Tibial artery (tissue), 4 donors: ENCODE measurements at regions not wholly inside any gene's neighbourhood (a gene's known extent, or its start where the extent isn't known, plus 50 kb on each side); places are given as distances from the start of the nearest gene placed in this dataset.

ENCODE experiments used
- DNase-seq, 2 donors: peaks; one replicate each; pipeline ENCODE4 v3.0.0-alpha.2; 2019
- H3K27ac ChIP-seq, 2 donors: fragments of 200-600 bp; sonication (generic) in 1 of 2; 1 replicate in 1 of 2; 2 replicates in 1 of 2; pipeline ENCODE4 v1.5.1; 2018 to 2019; ENCODE audit warnings: mild to moderate bottlenecking in 1 of 2
- H3K27me3 ChIP-seq, 2 donors: fragments of 200-600 bp; sonication (generic) in 1 of 2; one replicate each; pipeline versions ENCODE4 v1.5.1 to v1.6.0; 2016 to 2019
- H3K36me3 ChIP-seq, 3 donors: fragments of 200-600 bp; sonication (generic) in 2 of 3; one replicate each; pipeline ENCODE4 v1.5.1; 2016 to 2019; ENCODE audit warnings: mild to moderate bottlenecking in 2 of 3
- H3K4me1 ChIP-seq, 4 donors: fragments of 200-600 bp; sonication (generic) in 2 of 4; 1 replicate in 3 of 4; 2 replicates in 1 of 4; pipeline ENCODE4 v1.5.1; 2016 to 2019
- H3K4me3 ChIP-seq, 2 donors: fragments of 200-600 bp; sonication (generic) in 1 of 2; 1 replicate in 1 of 2; 2 replicates in 1 of 2; pipeline ENCODE4 v1.5.1; 2018 to 2019; ENCODE audit warnings: mild to moderate bottlenecking in 2 of 2
- H3K9me3 ChIP-seq, 3 donors: fragments of 200-600 bp; sonication (generic) in 1 of 3; one replicate each; pipeline ENCODE4 v1.5.1; 2016 to 2019
- intact Hi-C: fragments of 100-400 bp; cut with DNase I; formaldehyde crosslinking; loops from one replicate; pipeline ENCODE4 v1.15.0; 2023; ENCODE audit warnings: low total_unique reads
- TF ChIP-seq, protein P1 (sequence below), 2 experiments: fragments of 200-600 bp in 1 of 2; fragments of 450-650 bp in 1 of 2; IDR thresholded peaks; one replicate each; pipeline ENCODE4 v1.5.1; 2017 to 2019; ENCODE audit warnings: antibody characterized with exemption in 2 of 2, mild to moderate bottlenecking in 1 of 2, moderate library complexity in 1 of 2

DNA sequence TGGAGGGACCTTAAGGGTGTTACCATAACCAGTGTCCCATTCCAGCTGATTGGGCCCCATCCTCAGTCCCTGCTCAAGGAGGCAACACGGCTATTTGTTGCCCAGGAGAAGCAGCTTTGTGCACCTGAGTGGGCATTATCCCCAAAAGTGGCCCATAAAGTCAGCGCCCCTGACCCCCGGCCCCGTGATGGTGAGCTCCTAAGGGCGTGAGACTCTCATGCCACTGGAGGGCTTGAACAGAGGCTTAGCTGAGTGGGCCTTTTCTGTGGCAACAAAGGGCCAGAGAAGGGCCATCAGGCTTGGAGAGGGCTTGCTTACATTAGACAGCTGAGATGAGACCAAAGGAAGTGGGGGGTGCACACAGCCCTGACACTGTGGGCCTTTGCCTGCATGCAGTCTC is 99.2 kb upstream of the RAB6C start:
- no peaks in the 10 kb centered on the region for H3K9me3 ChIP-seq
- no peaks in the 10 kb centered on the region for H3K27me3 ChIP-seq
- TF ChIP-seq, protein P1, sequence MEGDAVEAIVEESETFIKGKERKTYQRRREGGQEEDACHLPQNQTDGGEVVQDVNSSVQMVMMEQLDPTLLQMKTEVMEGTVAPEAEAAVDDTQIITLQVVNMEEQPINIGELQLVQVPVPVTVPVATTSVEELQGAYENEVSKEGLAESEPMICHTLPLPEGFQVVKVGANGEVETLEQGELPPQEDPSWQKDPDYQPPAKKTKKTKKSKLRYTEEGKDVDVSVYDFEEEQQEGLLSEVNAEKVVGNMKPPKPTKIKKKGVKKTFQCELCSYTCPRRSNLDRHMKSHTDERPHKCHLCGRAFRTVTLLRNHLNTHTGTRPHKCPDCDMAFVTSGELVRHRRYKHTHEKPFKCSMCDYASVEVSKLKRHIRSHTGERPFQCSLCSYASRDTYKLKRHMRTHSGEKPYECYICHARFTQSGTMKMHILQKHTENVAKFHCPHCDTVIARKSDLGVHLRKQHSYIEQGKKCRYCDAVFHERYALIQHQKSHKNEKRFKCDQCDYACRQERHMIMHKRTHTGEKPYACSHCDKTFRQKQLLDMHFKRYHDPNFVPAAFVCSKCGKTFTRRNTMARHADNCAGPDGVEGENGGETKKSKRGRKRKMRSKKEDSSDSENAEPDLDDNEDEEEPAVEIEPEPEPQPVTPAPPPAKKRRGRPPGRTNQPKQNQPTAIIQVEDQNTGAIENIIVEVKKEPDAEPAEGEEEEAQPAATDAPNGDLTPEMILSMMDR (IDR thresholded peaks at IDR 0.05) = no peak
- H3K4me1 ChIP-seq = peaks cover 0 to 11% (median 7%) of the 10 kb centered on the region in 4 donors
- H3K36me3 ChIP-seq = no peaks in the 10 kb centered on the region
- H3K4me3 ChIP-seq = no peak overlapping the region
- no peak overlapping the region for H3K27ac ChIP-seq
- DNase-seq = no peak
- intact Hi-C loops = no loop called here

DNA sequence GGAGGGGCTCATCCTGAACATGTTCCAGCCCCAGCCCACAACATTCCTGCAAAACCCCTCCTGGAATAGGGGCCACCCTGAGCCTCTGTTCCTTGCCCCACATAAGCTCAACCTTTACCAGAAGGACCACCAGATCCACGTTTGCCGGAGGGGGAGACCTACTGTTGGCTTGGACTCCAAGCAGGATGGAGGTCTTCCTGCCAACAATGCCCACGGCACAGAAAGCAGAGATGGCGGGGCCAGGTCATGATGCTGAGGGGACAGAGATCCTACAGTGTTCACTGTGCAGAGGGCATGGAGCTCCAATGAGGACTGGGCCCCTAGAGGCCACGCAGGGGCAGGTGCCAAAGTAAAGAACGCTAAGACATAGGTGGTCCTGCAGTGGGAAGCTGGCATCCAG is 98.5 kb upstream of the RAB6C start:
- Histone ChIP-seq H3K27me3 (no peaks in the 10 kb centered on the region), H3K36me3 (no peaks in the 10 kb centered on the region), H3K9me3 (no peaks in the 10 kb centered on the region), H3K4me1 (peaks cover 0 to 11% (median 7%) of the 10 kb centered on the region in 4 donors), H3K27ac (no peak overlapping the region), H3K4me3 (no peak overlapping the region)
- TF ChIP-seq, protein P1 (IDR thresholded peaks at IDR 0.05) = no peak
- intact Hi-C loops = no loop called here
- DNase-seq = no peak

DNA sequence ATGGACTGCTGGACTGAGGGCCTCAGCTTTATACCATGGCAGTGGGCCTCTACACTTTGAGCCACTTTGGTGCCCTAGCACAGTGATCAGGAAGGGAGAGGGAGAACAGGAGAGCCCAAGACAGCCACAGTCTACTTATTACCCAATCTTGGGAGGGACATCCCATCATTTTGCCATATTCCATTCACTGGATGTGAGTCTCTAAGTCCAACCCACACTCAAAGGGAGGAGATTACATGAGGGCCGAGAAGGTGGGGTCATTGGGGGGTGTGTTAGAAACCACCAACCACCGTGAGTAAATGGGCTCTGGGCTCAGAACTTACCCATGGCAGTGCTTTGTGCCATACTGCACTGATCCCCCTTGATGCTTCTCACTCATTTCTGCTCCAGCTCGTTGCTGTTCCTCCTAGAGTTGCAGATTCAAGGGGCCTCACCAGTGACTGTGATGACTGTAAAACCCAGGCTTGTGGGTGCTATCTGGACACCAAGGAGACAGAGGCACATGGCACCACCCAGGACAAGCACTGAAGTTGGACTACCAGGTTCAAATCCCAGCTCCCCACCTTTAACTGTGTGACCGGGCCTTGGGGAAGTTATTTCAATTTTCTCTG is 97.6 kb upstream of the RAB6C start:
- no peaks in the 10 kb centered on the region for H3K27me3 ChIP-seq
- H3K4me1 ChIP-seq = peaks cover 0 to 7% (median 3%) of the 10 kb centered on the region in 4 donors
- TF ChIP-seq, protein P1 (IDR thresholded peaks at IDR 0.05) = no peak
- no peaks in the 10 kb centered on the region for H3K36me3 ChIP-seq
- no peak for DNase-seq
- H3K9me3 ChIP-seq = no peaks in the 10 kb centered on the region
- no peak overlapping the region for H3K27ac ChIP-seq
- no peak overlapping the region for H3K4me3 ChIP-seq
- intact Hi-C loops = no loop called here

DNA sequence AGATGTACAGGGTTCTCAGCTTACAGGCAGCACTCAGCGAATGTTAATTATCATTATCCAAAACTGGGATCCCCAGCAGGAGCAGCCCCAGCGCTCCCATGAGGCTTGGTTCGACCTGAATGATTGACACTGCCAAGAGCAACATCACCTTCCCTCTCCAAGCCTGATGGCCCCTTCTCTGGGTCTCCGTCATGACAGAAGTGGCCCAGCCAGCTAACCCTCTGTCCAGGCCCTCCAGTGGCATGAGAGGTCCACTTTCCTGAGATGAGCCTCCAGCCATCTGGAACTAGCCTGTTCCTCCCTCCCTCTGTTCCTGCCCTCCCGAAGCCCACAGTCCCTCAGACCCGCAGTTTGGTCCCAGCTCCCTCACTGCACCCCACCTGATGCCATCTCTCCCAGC is 97.0 kb upstream of the RAB6C start:
- Histone ChIP-seq H3K27ac (no peak overlapping the region), H3K27me3 (no peaks in the 10 kb centered on the region), H3K4me1 (peaks cover 0 to 6% (median 2%) of the 10 kb centered on the region in 4 donors), H3K36me3 (no peaks in the 10 kb centered on the region), H3K4me3 (no peak overlapping the region), H3K9me3 (no peaks in the 10 kb centered on the region)
- TF ChIP-seq, protein P1 (IDR thresholded peaks at IDR 0.05) = no peak
- DNase-seq = no peak
- intact Hi-C loops = no loop called here

DNA sequence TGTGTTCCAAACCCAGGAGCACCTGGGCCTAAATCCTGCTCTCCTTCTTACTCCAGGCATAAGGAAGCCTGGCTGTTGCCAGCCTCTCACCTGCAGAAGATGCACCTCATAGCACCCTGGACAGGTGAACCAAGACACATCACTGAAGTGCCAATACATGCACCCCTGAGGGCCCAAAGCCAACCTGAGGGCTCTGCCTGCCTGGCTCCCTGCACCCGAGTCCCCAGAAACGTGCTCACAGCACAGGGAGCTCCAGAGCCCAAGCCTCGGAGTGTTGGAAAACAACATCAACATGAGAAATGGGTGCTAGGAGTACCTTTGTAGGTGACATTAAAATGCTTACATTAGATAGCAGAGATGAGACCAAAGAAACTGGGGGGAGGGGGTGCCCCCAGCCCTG is 96.3 kb upstream of the RAB6C start:
- no peaks in the 10 kb centered on the region for H3K27me3 ChIP-seq
- no peak overlapping the region for H3K4me3 ChIP-seq
- TF ChIP-seq, protein P1 (IDR thresholded peaks at IDR 0.05) = no peak
- H3K4me1 ChIP-seq = peaks cover 0 to 2% (median under 1%) of the 10 kb centered on the region in 4 donors
- H3K27ac ChIP-seq = no peak overlapping the region
- no peak for DNase-seq
- intact Hi-C loops = no loop called here
- H3K36me3 ChIP-seq = no peaks in the 10 kb centered on the region
- H3K9me3 ChIP-seq = no peaks in the 10 kb centered on the region
